Fibroblast of peridontal ligament (primary cell): ENCODE measurements at regions not wholly inside any gene's neighbourhood (a gene's known extent, or its start where the extent isn't known, plus 50 kb on each side); places are given as distances from the start of the nearest gene placed in this dataset.

ENCODE experiments used
- DNase-seq: peaks from one replicate; pipeline ENCODE4 v3.0.0-alpha.2; 2010; ENCODE audit errors: extremely low read depth

DNA sequence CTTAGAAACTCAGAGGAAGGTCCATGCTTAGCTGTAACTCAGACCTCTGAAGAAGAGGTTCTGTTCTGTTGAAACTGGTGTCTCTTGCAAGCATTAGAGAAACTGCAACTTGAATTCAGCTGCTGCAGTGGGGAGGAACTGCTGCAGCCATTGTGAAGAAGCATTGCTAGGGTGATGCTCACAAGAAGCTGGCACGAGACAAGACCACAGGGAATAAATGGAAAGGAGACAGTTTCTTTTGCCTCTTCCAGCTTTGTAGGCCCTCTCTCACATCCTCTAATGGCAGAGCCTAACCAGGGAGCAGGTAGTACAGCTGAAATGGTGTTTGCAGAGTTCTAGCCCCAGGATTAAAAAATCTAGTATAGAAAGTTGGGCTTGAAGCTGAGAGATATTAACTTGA, 148.0 kb upstream of the DMAC1 start:
- DNase-seq = no peak

DNA sequence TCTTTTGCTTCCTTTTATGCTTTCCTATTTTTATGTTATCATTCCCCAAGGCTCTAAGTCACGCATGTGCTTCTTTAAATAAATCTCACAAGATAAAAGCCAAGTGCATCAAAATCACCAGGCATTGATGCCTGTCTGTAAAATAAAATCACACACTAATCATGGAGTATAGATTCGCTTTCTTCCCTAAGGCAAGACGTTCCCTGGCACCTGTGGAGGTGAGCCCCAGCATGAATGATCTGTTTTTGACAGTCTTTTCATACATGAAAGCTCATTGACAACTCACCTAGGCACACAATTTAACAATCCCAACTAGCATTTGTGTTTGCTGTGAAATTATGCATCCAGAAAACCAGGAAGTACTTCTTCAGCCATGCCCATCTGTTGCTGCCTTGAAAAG, 146.9 kb upstream of the DMAC1 start:
- DNase-seq = no peak

DNA sequence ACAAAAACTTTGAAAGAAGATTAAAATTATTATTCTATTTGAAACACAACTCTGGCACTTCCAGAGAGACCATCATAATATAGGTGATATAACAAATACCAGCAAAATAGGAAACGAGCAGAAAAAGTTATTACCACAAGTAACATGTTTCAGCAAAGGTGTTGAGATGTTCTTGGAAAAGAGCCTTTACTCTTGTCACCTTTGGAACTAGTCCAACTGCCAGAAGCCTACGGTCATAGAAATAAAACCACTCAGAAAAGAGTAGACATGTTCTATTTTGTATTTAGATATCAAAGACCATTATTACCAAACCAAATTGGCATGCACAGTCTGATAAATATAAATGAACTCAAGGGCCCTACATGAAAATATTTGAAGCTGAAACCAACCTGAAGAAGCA, 145.0 kb upstream of the DMAC1 start:
- no peak for DNase-seq

DNA sequence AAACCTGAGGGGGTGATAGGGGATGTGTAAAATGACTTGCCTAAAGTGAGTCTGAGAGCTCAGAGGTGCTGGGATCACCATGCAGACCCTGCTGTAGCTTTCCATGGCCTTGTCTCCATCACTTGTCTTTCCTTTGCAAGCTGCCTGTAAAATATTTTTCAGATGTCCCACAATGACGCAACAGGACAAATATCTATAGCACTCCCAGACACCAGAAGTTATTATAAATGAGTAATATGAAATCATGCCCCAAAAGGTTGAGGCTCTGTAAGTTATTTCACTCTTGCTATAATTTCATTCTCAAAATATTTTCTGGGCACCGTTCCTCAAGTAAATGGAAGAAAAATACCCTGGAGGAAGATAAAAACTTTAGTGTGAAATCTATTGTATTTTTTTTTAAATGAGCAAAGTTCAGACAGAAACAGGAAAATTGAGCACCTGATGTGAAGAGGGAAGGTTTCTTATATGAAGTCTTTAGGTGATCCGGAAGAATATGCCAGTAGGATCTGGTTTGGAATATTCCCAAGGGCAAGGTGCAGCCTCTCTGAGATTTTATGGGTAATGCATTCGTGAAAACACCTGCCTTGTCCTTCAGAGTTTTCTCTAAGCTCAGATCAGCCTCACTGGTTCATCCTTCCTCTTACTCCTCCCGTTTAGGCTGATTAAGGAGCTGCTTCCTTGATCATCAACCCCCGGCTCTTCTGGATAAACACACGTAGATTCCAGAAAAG, 138.3 kb upstream of the DMAC1 start:
- DNase-seq = no peak

DNA sequence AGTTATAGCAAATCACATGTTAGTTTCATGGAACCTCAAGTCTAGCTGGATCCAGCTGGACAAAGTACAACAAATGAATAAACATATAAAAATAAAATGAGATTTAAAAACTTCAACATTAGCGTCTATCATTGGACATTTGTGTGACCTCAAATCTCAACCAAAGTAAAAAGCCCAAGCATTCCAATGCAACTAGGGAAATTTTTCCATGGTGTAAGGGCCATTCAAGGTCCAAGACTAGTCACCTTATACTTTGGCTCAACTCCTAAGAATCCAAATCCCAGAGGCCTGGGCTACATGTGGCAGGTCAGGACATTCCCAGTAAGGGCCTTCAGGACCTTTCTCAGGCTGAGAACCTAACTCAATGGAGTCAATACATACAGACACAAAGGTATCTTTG, 137.4 kb upstream of the DMAC1 start:
- DNase-seq = no peak

DNA sequence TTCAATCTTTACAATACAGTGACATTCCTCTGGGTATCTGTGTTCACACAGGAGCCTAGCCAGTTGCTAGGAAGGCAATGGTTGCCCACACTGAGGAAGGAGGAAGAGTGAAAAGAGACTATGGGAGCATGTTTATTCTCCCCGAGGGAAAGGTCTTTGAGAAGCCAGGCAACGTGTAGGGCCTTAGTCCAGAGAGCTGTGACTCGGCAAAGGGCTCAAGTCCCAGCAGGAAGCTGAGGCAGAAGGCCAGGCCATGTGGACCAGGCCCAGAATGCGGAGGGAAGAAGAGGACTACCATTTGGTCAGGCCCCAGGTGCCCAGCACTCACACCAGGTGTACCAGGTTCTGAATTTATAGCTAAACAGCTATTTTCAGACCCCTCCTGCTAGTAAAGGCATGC, 136.6 kb upstream of the DMAC1 start:
- no peak for DNase-seq

DNA sequence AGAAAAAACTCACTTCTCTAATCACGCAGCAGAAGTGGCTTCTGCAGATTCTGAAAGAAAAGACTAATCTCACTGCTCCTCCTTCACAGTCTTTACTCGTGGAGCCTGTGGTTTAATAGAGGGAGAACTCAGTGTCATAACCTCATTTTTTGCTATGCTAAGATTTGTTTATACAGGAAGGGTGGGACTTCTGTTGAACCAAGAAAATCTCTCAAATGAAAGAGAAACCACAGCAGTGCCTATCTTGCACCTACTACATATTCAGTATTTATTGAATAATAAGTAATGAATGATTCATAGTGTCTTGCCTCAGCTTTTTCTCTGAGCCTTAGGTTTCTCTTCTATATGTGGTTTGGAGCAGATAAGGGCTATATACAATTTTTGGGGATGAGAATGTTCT, 136.1 kb upstream of the DMAC1 start:
- DNase-seq = no peak

DNA sequence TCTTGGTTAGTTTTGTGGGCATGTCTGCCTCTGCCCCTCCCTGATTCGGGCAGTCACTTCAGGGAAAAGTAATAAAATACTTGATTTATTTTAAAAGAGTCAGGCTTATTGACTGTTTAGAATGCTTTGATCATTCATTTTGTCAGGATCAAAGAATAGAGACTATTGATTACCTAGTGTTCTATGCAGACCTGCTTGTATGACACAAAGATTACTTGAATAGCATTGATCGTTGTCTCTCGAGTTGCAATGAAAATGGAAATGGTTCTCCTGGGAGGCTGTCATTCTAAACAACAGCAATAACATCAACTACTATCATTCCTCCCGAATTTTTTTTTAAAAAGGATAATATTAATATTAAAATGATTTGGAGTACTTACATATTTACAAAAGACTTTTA, 133.2 kb upstream of the DMAC1 start:
- DNase-seq = no peak

DNA sequence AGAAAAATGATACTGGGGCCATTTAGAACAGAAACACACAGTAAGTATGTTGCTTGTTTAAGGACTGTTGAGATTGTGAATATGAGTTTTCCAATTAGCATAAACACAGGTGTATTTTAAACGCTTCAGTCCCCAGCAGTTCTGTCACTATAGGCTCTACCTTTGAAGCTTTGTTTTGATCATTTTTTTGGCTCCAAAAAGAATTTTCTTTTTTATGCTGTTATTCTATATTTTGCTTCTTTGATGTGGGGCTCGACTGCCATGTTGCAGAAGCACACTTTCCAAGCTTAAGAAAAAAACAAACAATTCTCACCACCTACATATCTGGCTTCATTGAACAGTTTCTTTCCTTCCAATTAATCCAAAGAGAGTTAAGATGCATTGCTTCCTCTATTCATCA, 131.0 kb upstream of the DMAC1 start:
- DNase-seq = no peak

DNA sequence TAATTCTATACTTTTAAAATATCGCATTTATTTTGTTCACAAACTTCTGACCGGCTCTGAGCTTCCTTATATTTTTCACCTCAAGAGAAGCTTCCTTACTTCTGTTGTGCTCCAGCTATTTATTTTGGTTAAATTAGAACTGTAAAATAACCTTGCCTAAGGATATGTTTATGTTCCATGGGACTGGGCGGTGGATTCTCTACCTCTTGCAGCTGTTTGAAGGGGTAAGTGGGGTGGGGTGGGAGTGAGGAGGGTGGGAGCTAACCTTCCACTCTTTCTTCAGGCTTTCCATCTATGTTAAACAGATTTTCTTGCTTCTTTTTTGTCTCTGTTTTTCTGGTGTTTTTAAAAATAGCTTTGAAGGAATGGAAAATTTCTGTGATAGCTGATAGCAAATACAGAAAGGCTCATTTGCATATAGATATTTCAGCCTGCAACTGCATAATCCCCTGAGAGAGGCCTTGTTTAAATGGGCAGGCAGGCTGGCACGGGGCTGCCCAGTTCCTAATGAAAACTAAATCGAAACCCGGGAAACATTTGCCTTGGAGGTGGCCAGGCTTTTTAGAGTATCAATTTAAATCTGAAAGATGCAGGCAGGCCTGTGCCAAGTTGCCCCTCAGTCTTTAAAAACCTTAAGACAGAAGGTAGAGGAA, 122.1 kb upstream of the DMAC1 start:
- no peak for DNase-seq

DNA sequence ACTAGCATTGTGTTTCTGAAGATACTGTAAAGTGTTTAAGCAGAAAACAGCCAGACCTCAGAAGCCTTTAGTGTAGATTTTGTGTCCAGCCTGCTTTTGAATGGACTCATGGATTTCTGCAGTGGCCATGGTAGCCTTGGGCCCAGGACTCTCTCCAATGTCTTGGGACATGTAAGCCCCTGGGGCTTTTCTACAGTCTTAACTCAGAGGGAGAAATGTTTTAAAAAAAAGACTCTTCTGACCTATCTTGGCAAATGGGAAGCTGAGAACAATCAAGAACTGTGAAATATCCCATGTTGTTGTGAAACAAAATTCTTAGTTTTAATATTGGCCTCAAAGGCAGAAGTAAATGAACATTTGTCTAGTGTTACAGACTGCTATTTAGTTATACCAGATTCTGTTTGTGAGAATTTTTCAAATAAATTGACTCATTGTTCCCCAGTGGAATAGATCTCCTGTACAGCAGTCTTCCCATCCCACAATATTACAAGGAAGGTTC, 112.5 kb upstream of the DMAC1 start:
- DNase-seq = no peak

DNA sequence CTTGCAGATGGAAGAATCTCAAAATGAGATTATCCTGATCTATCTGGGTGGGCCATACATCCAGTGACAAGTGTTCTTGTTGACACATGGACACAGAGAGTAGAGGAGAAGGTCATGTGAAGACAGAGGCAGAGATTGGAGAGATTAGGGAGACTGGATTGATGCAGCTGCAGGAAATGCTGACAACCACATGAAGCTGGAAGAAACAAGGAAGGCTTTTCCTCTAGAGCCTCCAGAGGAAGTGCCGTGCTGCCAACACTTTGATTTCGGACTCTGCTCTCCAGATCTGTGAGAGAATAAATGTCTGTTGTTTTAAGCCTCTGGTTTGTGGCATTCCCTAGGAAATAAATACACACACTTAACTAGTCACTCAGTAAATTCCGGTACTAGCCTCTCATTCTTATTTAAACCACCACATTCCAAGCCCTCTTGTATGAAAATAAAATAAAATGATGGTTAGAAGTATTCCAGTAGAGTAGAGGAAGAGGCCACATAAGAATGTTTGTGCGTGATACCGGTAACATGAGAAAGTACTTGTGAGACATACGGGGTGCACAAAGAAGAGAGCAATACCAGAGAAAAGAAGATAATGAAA, 110.9 kb upstream of the DMAC1 start:
- no peak for DNase-seq

DNA sequence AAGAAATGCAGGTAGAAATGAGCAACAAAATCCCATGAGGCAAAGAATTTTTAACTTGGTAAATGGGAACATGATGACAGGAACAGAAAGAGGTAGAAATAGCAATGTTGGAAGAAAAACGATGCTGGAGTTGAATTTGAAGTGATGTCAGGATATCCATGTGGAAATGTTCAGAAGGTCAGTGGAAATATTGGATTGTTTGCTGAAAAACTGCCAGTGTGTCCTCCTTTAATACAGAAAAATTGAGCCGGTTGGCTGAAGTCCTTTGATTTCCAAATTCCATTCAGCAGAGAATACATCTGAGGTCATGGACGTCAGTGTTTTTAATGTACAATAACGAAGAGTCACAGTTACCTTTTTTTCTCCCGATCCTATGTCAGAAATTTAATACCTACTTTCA, 110.0 kb upstream of the DMAC1 start:
- DNase-seq = no peak

DNA sequence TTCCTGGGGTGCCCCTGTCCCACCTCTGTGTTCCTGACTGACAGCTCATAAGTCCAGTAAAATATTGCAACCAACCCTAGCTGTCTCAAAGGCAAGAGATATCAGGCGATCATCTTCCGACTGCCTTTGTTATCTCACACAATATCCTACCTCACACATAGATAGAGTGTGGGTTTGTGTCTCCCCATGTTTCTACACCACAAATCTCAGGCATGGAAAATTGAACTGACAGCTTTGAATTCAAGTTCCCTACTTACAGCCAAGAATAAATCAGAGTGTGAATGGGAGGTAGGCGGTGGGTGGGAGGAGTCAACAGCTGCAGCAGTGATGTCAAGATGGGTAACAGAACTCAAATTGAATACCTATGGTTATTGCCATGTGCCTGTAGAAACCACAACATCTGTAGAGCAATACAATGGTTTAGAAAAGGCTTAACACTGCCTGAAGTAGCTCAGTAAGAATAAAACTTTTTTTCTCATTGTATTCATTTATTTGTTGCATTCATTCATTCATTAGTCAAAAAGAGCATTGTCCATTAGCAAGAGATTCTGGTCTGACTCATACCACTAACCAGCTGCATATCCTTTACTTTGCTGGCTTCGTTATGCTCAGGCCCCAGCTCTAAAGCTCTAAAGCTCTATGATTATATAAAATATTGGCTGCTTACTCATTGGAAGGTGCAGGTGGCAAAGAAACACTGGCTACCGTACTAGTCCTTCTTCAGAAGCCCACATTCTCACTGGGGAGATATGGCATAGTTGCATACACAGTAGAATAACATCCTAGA, 108.2 kb upstream of the DMAC1 start:
- no peak for DNase-seq

DNA sequence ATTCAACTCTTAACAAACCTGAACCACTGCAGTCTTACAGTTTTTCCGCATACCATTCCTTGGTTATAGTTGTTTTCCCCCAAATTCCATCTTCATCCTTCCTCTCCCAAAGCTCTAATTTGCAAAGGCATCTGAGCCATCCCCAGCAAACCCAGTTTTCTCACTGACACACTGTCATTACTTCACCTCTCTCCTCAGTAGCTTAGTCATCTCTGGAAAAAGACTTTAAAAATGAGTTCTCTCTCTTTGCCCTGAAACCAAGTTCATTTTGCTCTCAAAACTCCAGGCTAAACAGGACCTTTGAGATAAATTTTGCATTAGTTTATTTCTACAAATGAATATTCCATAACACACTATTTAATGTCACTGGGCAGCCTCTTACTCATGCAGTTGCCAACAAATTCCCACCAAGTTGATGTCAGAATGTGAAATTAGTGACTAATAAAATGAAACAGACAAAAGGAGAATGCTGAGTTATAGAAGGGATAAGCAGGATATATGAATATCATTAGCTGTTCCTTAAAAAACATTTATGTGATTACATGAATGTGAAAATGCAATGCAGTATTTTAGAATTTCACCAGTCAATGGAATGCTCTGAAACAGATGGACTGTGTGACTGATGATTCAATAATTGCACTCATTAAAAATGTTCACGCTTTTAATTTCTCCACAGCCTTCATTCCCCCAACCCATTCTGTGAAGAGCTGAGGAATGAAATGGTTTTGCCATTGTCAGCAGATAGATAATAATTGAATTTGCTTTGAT, 107.4 kb upstream of the DMAC1 start:
- DNase-seq = no peak

DNA sequence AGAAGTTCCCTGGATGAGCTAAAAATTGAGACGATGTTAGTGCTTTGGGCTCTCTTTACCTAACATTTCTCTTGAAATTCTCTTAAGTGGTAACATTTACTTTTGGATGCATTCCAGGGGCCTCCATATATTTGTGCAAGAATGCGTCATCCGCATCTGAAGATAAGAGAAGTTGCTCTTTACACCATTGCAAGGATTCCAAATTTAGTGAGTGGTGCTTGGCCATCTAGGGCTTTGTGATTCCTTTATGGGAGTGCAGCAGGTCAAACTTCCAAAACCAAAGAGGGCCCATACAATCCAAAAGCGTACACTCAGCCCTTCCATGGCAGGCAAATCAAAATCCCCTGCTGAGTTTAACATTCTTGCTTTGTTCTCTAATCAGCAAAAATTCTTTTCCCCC, 102.0 kb upstream of the DMAC1 start:
- DNase-seq = no peak

DNA sequence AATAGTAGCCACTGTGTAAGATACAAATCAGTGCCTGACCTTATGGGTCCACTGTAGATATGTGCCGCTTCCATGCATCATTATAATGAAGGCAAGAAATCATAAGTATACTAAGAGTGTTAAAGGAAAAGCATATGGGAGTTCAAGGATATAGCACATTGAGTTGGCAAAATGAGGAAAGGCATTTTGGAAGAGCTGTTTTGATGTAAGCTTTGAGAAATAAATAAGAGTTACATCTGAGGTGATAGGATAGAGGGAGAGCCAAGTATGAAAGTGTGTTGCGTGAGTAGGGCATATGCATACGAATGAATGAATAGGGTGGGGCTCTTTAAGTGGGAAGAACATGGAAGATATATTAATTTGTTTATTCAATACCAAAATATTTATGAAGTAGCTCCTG, 101.0 kb upstream of the DMAC1 start:
- DNase-seq = no peak

DNA sequence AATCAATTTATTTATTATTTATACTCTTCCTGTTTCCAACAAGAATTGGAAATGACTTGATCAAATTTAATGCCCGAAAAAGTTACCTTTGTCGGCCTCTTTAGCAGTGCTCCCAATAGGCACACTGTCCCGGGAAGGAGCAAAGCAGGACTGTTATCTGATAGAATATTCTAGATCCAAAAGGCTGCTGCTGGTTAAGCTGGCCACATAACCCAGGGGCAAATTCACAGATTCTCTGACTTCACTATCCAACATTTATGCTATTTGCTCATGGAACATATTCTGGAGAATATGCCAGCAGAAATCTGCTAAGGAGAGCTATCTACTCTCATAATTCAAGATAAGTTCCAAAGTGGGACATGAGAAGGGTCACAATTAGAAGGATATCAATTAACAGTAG, 100.2 kb upstream of the DMAC1 start:
- no peak for DNase-seq

DNA sequence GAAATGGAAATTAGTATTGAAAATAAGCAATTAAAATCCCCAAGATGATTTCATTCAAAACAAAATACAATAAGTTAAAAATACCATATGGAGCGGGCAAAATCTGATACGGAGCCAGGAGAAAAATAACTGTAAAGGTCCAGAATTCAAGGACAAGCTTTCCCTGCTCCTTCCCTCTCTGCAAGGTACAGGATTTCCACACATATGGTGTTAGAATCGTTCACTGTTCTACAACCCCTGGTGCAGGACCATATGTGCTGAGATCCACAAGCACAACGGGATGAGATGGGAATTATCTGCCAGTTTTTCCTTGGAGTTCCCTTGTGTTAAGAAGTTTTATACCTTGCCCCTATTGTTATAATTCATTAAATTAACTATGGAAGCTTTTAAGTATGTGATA, 94.7 kb upstream of the DMAC1 start:
- no peak for DNase-seq

DNA sequence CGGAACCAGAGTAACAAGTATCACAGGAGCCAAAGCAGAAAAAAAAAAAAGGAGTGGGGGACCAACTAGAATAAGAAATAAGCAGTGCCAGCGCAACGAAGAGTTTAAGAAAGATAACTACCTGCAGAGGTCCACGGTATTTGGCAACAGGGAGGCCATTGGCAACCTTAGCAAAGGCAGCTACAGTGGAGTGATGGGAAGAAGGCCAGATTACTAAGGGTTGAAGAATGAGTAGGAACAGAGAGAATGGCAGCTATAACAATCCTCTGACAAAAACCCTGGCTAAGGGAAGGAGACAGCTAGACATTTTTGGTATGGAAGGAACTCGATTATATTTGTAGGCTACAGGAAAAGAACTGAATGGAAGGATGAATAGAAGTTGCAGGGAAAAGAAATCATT, 93.4 kb upstream of the DMAC1 start:
- DNase-seq = no peak

DNA sequence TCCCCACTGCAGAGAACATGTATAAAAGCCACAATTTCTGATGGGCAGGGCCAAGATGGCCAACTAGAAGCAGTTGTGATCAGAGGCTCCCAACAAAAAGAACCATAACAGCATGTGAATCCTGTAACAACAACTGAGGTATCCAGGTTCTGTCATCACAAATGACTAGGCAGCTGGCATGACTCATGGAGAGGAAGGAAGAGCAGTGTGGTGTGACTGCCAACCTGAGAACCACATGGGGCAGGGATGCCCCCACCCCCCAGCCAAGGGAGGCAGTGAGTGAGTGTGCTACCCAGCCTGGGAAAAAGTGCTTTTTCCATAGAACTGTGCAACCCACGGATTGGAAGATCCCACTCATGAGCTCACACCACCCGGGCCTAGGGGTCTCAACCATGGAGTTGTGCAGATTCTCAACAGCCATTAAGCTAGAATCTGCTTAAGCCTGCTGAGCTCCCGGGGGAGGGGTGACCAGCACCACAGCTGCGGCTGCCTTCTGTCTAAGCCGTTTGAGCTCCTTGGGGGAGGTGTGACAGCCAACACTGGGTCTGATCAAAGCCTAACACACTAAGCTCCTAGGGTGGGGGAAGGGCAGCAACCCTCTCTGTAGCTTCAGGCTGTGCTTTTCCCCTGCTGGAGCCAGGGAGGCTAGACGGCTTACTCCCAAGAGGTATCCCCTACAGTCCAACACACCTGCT, 80.1 kb upstream of the DMAC1 start:
- DNase-seq = no peak
